Activated CD8-positive, alpha-beta memory T cell treated with anti-CD3 and anti-CD28 coated beads for 1 hour (primary cell): ENCODE measurements at regions not wholly inside any gene's neighbourhood (a gene's known extent, or its start where the extent isn't known, plus 50 kb on each side); places are given as distances from the start of the nearest gene placed in this dataset.

ENCODE experiments used
- DNase-seq, 2 donors: peaks; one replicate each; pipeline ENCODE4 v3.0.0-alpha.2; 2020; ENCODE audit warnings: low read depth in 1 of 2; ENCODE audit errors: extremely low read depth in 1 of 2

- no peak for DNase-seq
Observed at GRCh38 chr5:77846422-77847128, 70.4 kb upstream of the TBCA start.

- DNase-seq, result no peak
Observed at GRCh38 chr5:77845324-77845646, 69.1 kb upstream of the TBCA start.

GRCh38 chr5:77844623-77845323, 68.6 kb upstream of the TBCA start:
- no peak for DNase-seq

GRCh38 chr5:77844373-77844622, 68.2 kb upstream of the TBCA start:
- no peak for DNase-seq

- no peak for DNase-seq
Observed at GRCh38 chr5:77843570-77844372, 67.6 kb upstream of the TBCA start.

- DNase-seq, result no peak
Observed at GRCh38 chr5:77842243-77842642, 66.1 kb upstream of the TBCA start.

GRCh38 chr5:77841616-77842015, 65.5 kb upstream of the TBCA start:
- DNase-seq, result no peak

DNA sequence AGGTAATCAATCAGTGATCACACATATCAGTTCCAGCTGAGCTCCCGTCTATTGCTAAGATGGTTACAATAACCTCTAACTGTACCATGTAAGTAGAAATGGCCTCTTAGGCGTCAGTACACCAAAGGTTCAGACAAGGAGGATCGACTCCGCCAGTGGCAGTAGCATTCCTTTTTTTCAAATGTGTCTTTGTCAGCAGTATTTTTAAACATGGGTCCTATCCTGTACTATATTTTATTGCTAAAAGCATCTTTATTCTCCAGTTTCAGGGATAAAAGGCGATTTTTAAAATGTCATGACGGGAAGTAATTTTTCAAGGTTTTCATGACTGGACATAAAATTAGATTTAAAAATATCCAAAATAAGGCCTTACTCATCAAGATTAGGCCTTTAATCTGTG, 64.8 kb upstream of the TBCA start:
- DNase-seq, result no peak

GRCh38 chr5:77839691-77840090, 63.6 kb upstream of the TBCA start:
- no peak for DNase-seq

DNA sequence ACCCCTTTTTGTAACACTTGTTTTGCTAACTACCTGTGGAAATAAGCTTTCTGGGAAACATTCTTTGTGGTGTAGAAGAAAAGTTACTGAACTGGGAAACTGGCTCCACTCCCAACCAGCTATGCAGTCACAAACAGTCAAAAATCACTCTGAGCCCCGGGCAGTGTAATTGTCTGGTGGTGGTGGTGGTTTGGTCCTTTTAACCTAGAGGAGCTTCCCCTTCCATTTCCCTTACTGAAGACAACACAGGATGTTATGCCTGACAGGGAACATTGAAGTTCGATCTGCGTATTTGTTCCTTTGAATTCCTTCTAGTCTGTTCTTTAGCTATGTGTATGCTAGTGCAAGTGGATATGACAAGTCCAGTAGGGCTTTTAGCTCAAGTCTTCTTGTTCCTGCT, 56.8 kb upstream of the TBCA start:
- no peak for DNase-seq

DNA sequence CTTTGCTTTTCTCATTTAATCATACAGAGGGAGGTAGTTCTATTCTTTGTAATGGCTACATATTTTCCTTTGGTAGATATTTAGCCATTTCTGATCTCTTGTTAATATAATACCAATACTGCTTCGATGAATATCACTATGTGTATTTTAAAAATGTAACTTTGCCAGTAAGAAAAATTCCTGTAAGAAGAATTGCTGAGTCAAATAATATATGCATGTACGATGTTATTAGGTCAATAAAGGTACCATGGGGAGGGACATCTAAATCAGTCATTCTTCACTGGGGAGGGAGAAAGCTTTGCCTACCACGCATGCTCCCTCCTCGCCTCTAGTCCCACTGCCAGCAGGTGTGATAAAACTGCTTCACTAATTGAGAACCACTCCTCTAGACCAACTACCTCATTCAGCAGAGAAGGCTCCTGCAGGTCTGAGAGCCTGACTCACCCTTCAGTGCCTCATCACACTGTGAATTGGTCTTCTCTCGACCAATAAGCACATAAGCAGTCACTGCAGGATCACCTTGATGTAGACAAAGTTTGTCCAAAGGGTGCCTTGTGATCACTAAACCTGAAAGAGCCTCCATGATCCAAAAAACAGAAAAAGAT, 56.1 kb upstream of the TBCA start:
- no peak for DNase-seq

- DNase-seq, result no peak
Observed at GRCh38 chr5:77828445-77828844, 52.3 kb upstream of the TBCA start.
